H1 (cell line): ENCODE measurements at regions not wholly inside any gene's neighbourhood (a gene's known extent, or its start where the extent isn't known, plus 50 kb on each side); places are given as distances from the start of the nearest gene placed in this dataset.

Experiments used
- CTCF ChIA-PET: fragments of 300-600 bp; sonication (Branson Sonifier 250); formaldehyde crosslinking; loops from one replicate; lab custom pipeline; 2021; ENCODE audit not compliant: partially characterized antibody; lab: Charles Lee
- POLR2A ChIA-PET: fragments of 300-600 bp; sonication (Branson Sonifier 250); formaldehyde crosslinking; loops from one replicate; lab custom pipeline; 2021; ENCODE audit warnings: inconsistent platforms; ENCODE audit not compliant: partially characterized antibody; lab: Charles Lee
- DNase-seq, 2 experiments: peaks; one replicate each; pipeline versions ENCODE4 v3.0.0 to v3.0.0-alpha.2; 2010 to 2022; ENCODE audit warnings: low spot score in 2 of 2, low read depth in 1 of 2, mixed read lengths in 1 of 2
- FAIRE-seq: peaks from 2 replicates; lab custom pipeline; 2011; peaks lifted over from hg19 to GRCh38; lab: Jason Lieb, UNC
- H2AFZ ChIP-seq: 2 replicates; pipeline ENCODE4 v1.8.1; 2012; ENCODE audit warnings: low read length, inconsistent platforms
- H2AK5ac ChIP-seq: 2 replicates; pipeline ENCODE4 v1.6.1; 2013; ENCODE audit warnings: low read depth, low read length
- H2BK120ac ChIP-seq: replicated peaks from 2 replicates; pipeline ENCODE3; 2013; ENCODE audit warnings: low read depth, low read length, inconsistent platforms
- H2BK12ac ChIP-seq: 2 replicates; pipeline ENCODE4 v1.6.1; 2013; ENCODE audit warnings: low read depth, low read length
- H2BK15ac ChIP-seq: 2 replicates; pipeline ENCODE4 v1.6.1; 2013; ENCODE audit warnings: low read length
- H2BK20ac ChIP-seq: 2 replicates; pipeline ENCODE4 v1.6.1; 2013; ENCODE audit warnings: low read length
- H2BK5ac ChIP-seq: 2 replicates; pipeline ENCODE4 v1.6.1; 2013; ENCODE audit warnings: low read depth, low read length
- H3K14ac ChIP-seq: 2 replicates; pipeline ENCODE4 v1.6.1; 2013; ENCODE audit warnings: inconsistent platforms; ENCODE audit not compliant: insufficient read length
- H3K18ac ChIP-seq: 2 replicates; pipeline ENCODE4 v1.6.1; 2013; ENCODE audit warnings: low read length; ENCODE audit errors: extremely low read depth
- H3K23ac ChIP-seq: 2 replicates; pipeline ENCODE4 v1.6.1; 2013; ENCODE audit warnings: inconsistent platforms; ENCODE audit not compliant: insufficient read length
- H3K23me2 ChIP-seq: 2 replicates; pipeline ENCODE4 v1.6.1; 2013; ENCODE audit warnings: low read depth, low read length
- H3K27ac ChIP-seq: 2 replicates; pipeline ENCODE4 v1.6.1; 2011; ENCODE audit warnings: low read depth, low read length, inconsistent platforms
- H3K27me3 ChIP-seq, 4 experiments: replicated peaks in 1 of 4; 1 replicate in 1 of 4; 2 replicates in 3 of 4; pipeline versions ENCODE4 v1.6.1 to v1.8.1; 2011 to 2013; ENCODE audit warnings: low read length in 3 of 4, mild to moderate bottlenecking in 3 of 4, inconsistent platforms in 2 of 4, mixed read lengths in 2 of 4, moderate library complexity in 1 of 4; ENCODE audit not compliant: control insufficient read depth in 3 of 4, insufficient read depth in 3 of 4; ENCODE audit errors: extremely low read depth in 1 of 4
- H3K36me3 ChIP-seq, 4 experiments: 2 replicates each; pipeline versions ENCODE4 v1.6.1 to v1.8.1; 2011 to 2013; ENCODE audit warnings: mild to moderate bottlenecking in 4 of 4, low read length in 3 of 4, moderate library complexity in 2 of 4, control low read depth in 1 of 4, inconsistent platforms in 1 of 4; ENCODE audit not compliant: insufficient read depth in 4 of 4, control insufficient read depth in 2 of 4
- H3K4ac ChIP-seq: replicated peaks from 2 replicates; pipeline ENCODE3; 2013; ENCODE audit warnings: low read length, low read depth, mixed read lengths, inconsistent platforms; ENCODE audit not compliant: insufficient read length
- H3K4me1 ChIP-seq, 4 experiments: replicated peaks in 1 of 4; 1 replicate in 1 of 4; 2 replicates in 3 of 4; pipeline versions ENCODE4 v1.6.1 to v1.8.1; 2011 to 2013; ENCODE audit warnings: low read length in 3 of 4, inconsistent platforms in 2 of 4, mixed read lengths in 1 of 4; ENCODE audit not compliant: insufficient read depth in 4 of 4, control insufficient read depth in 3 of 4
- H3K4me2 ChIP-seq, 2 experiments: 2 replicates each; pipeline versions ENCODE4 v1.6.1 to v1.8.1; 2011 to 2013; ENCODE audit warnings: low read depth in 2 of 2, low read length in 2 of 2, control low read depth in 1 of 2, inconsistent platforms in 1 of 2, mild to moderate bottlenecking in 1 of 2; ENCODE audit not compliant: insufficient read depth in 1 of 2
- H3K4me3 ChIP-seq, 4 experiments: fragments of 200-600, 300-600 bp in 1 of 4; sonication (generic), shearing (Covaris generic), sonication (Bioruptor Twin) in 1 of 4; 2 replicates each; pipeline versions ENCODE4 v1.5.1 to v1.8.1; 2011 to 2016; ENCODE audit warnings: low read length in 4 of 4, low read depth in 3 of 4, control low read depth in 2 of 4, inconsistent platforms in 2 of 4, mild to moderate bottlenecking in 2 of 4, mixed read lengths in 1 of 4, moderate library complexity in 1 of 4; ENCODE audit not compliant: insufficient read depth in 2 of 4; ENCODE audit errors: extremely low read depth in 1 of 4
- H3K56ac ChIP-seq: replicated peaks from 2 replicates; pipeline ENCODE3; 2013; ENCODE audit warnings: low read depth, mild to moderate bottlenecking, mixed read lengths, low read length, inconsistent platforms; ENCODE audit not compliant: insufficient read length
- H3K79me1 ChIP-seq: 2 replicates; pipeline ENCODE4 v1.6.1; 2013; ENCODE audit warnings: low read depth, low read length, control low read depth
- H3K79me2 ChIP-seq, 2 experiments: 2 replicates each; pipeline versions ENCODE4 v1.6.1 to v1.8.1; 2012 to 2013; ENCODE audit warnings: low read length in 2 of 2, mild to moderate bottlenecking in 2 of 2, inconsistent platforms in 1 of 2; ENCODE audit not compliant: insufficient read depth in 2 of 2, control insufficient read depth in 1 of 2
- H3K9ac ChIP-seq, 4 experiments: replicated peaks in 1 of 4; 1 replicate in 1 of 4; 2 replicates in 3 of 4; pipeline versions ENCODE4 v1.6.1 to v1.8.1; 2011 to 2013; ENCODE audit warnings: low read depth in 3 of 4, low read length in 3 of 4, control low read depth in 2 of 4, mild to moderate bottlenecking in 2 of 4, moderate library complexity in 2 of 4, inconsistent platforms in 1 of 4; ENCODE audit errors: extremely low read depth in 1 of 4
- H3K9me3 ChIP-seq, 2 experiments: 2 replicates each; pipeline versions ENCODE4 v1.6.1 to v1.8.1; 2012 to 2013; ENCODE audit warnings: mild to moderate bottlenecking in 2 of 2, moderate library complexity in 2 of 2, control low read depth in 1 of 2, inconsistent platforms in 1 of 2, low read depth in 1 of 2, low read length in 1 of 2, mixed read lengths in 1 of 2; ENCODE audit not compliant: insufficient read depth in 2 of 2
- H4K20me1 ChIP-seq, 2 experiments: replicated peaks in 1 of 2; 2 replicates each; pipeline versions ENCODE3 to v1.8.1; 2011 to 2013; ENCODE audit warnings: inconsistent platforms in 2 of 2, low read length in 2 of 2, mild to moderate bottlenecking in 1 of 2; ENCODE audit not compliant: insufficient read depth in 2 of 2, control insufficient read depth in 1 of 2
- H4K5ac ChIP-seq: 2 replicates; pipeline ENCODE4 v1.6.1; 2013; ENCODE audit warnings: low read length, low read depth, mixed read lengths, inconsistent platforms; ENCODE audit not compliant: insufficient read length
- H4K8ac ChIP-seq: 2 replicates; pipeline ENCODE4 v1.8.0; 2013; ENCODE audit warnings: mild to moderate bottlenecking, moderate library complexity, low read length, inconsistent platforms; ENCODE audit not compliant: insufficient read depth; ENCODE audit errors: extremely low read depth
- H4K91ac ChIP-seq: replicated peaks from 2 replicates; pipeline ENCODE3; 2013; ENCODE audit warnings: low read length, mixed read lengths, inconsistent platforms; ENCODE audit not compliant: insufficient read length
- BRCA1 ChIP-seq: IDR thresholded peaks from 2 replicates; pipeline ENCODE4 v1.6.1; 2012; ENCODE audit warnings: low read depth, low read length, improper control_type of control experiment
- CEBPB ChIP-seq: IDR thresholded peaks from 2 replicates; pipeline ENCODE4 v1.6.1; 2012; ENCODE audit warnings: low read depth, low read length
- CREB1 ChIP-seq: IDR thresholded peaks from 2 replicates; pipeline ENCODE4 v1.6.1; 2012; ENCODE audit warnings: inconsistent platforms
- EP300 ChIP-seq, 2 experiments: IDR thresholded peaks; 1 replicate in 1 of 2; 2 replicates in 1 of 2; pipeline ENCODE4 v1.6.1; 2011 to 2012; ENCODE audit warnings: low read depth in 2 of 2, low read length in 2 of 2, mild to moderate bottlenecking in 2 of 2, borderline replicate concordance in 1 of 2, inconsistent platforms in 1 of 2, moderate library complexity in 1 of 2
- HDAC6 ChIP-seq: IDR thresholded peaks from one replicate; pipeline ENCODE4 v1.7.1; 2012; ENCODE audit warnings: low read depth, mild to moderate bottlenecking, inconsistent platforms, low read length, moderate library complexity
- JUND ChIP-seq: IDR thresholded peaks from 2 replicates; pipeline ENCODE4 v1.6.1; 2011; ENCODE audit warnings: mild to moderate bottlenecking, improper control_type of control experiment, low read length
- NANOG ChIP-seq: IDR thresholded peaks from 2 replicates; pipeline ENCODE4 v1.6.1; 2011; ENCODE audit warnings: low read length, low read depth, mild to moderate bottlenecking, inconsistent platforms; ENCODE audit not compliant: insufficient read depth, poor library complexity, severe bottlenecking
- POLR2A ChIP-seq, 2 experiments: IDR thresholded peaks; 1 replicate in 1 of 2; 2 replicates in 1 of 2; pipeline ENCODE4 v1.6.1; 2011; ENCODE audit warnings: low read depth in 2 of 2, low read length in 2 of 2, mild to moderate bottlenecking in 2 of 2; ENCODE audit errors: control extremely low read depth in 1 of 2
- POU5F1 ChIP-seq: IDR thresholded peaks from 2 replicates; pipeline ENCODE4 v1.6.1; 2011; ENCODE audit warnings: low read depth, mild to moderate bottlenecking, low read length, moderate library complexity
- RAD21 ChIP-seq, 2 experiments: IDR thresholded peaks in 1 of 2; conservative IDR thresholded peaks in 1 of 2; 2 replicates each; pipeline ENCODE4 v1.6.1; 2011; ENCODE audit warnings: low read depth in 2 of 2, low read length in 2 of 2, improper control_type of control experiment in 1 of 2, inconsistent platforms in 1 of 2, mild to moderate bottlenecking in 1 of 2, moderate library complexity in 1 of 2
- SP1 ChIP-seq: IDR thresholded peaks from 2 replicates; pipeline ENCODE4 v1.6.1; 2011; ENCODE audit warnings: low read depth, low read length
- SP2 ChIP-seq: IDR thresholded peaks from 2 replicates; pipeline ENCODE4 v1.6.1; 2012; ENCODE audit warnings: mild to moderate bottlenecking, low read length, inconsistent platforms
- TBP ChIP-seq: IDR thresholded peaks from 2 replicates; pipeline ENCODE4 v1.6.1; 2011; ENCODE audit warnings: low read depth, low read length, improper control_type of control experiment
- WGBS, 2 experiments: shearing (Covaris generic) in 1 of 2; methylation state at CpG; one replicate each; pipeline versions ENCODE4 v1.1.6 to v1.1.7; 2013 to 2015; ENCODE audit warnings: low lambda C conversion rate in 2 of 2, mixed read lengths in 2 of 2, inconsistent platforms in 1 of 2, low coverage in 1 of 2, missing lambda C conversion rate in 1 of 2; ENCODE audit not compliant: insufficient replicate concordance in 2 of 2, insufficient coverage in 1 of 2, insufficient read length in 1 of 2; ENCODE audit errors: extremely low coverage in 1 of 2, missing lambda C conversion rate in 1 of 2; 5-methylcytosine and 5-hydroxymethylcytosine counted together

DNA sequence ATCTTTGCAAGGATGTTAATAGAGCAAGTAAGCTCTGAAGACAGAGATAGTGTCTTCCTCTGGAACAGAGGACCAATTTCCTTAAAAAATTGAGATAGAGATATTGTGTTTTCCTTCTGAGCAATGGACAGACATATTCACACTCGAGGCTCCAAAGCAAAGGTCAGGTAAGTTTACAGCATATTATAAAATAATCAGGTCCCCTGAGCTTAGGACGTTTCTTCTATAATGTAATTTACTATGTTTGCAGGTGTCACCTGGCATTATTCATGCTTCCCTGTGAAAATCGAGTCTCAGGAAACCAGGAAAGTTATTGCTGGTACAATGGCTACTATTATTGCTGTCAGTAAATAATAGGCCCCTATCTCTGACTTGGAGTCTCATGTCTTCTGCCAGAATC lies 1135.8 kb upstream of the ACVR2A start:
- no peak overlapping the region for H2BK5ac ChIP-seq
- H4K91ac ChIP-seq = no peak overlapping the region
- no peaks in the 10 kb centered on the region for H3K79me1 ChIP-seq
- H3K56ac ChIP-seq = no peak overlapping the region
- H3K23ac ChIP-seq = no peak overlapping the region
- H3K9me3 ChIP-seq = no peaks in the 10 kb centered on the region
- H3K4me3 ChIP-seq = no peak overlapping the region
- H2AK5ac ChIP-seq = no peak overlapping the region
- no peak overlapping the region for H3K4me2 ChIP-seq
- no peak for DNase-seq
- H2AFZ ChIP-seq = no peak overlapping the region
- POLR2A ChIA-PET = no interaction called here
- H2BK120ac ChIP-seq = no peak overlapping the region
- TF ChIP-seq TBP (no peak), NANOG (no peak), CREB1 (no peak), JUND (no peak), CEBPB (no peak), SP2 (no peak), HDAC6 (no peak), EP300 (IDR thresholded peaks at IDR 0.05; ENCODE audit: borderline replicate concordance in 1 of 2, low read depth in 2 of 2, low read length in 2 of 2) (no peak), SP1 (no peak), BRCA1 (no peak), POU5F1 (no peak), POLR2A (IDR thresholded peaks at IDR 0.05; ENCODE audit: control extremely low read depth in 1 of 2, low read depth in 2 of 2, low read length in 2 of 2) (no peak), RAD21 (IDR thresholded peaks at IDR 0.05 in 1 of 2, conservative IDR thresholded peaks at IDR 0.05 in 1 of 2; ENCODE audit: low read depth in 2 of 2, low read length in 2 of 2) (no peak)
- TF ChIP-seq, all 59 proteins: peak for 0
- H2BK20ac ChIP-seq = no peak overlapping the region
- no peak overlapping the region for H2BK15ac ChIP-seq
- H3K4me1 ChIP-seq = no peaks in the 10 kb centered on the region
- H2BK12ac ChIP-seq = no peak overlapping the region
- CTCF ChIA-PET = no interaction called here
- no peak overlapping the region for H3K9ac ChIP-seq
- no peaks in the 10 kb centered on the region for H3K23me2 ChIP-seq
- H3K36me3 ChIP-seq = no peaks in the 10 kb centered on the region
- H4K20me1 ChIP-seq = no peaks in the 10 kb centered on the region
- no peaks in the 10 kb centered on the region for H3K27me3 ChIP-seq
- WGBS, 2 experiments = 76% methylated on average over 3 of the region's 3 CpGs; no CpG with 5 or more reads in 1 of the 2 experiments
- no peak for FAIRE-seq
- no peak overlapping the region for H4K8ac ChIP-seq
- H3K4ac ChIP-seq = no peak overlapping the region
- H3K18ac ChIP-seq = no peak overlapping the region
- H3K27ac ChIP-seq = no peak overlapping the region
- H3K14ac ChIP-seq = no peak overlapping the region
- H3K79me2 ChIP-seq = no peaks in the 10 kb centered on the region
- H4K5ac ChIP-seq = no peak overlapping the region
